GM18508 (cell line): ENCODE measurements at regions not wholly inside any gene's neighbourhood (a gene's known extent, or its start where the extent isn't known, plus 50 kb on each side); places are given as distances from the start of the nearest gene placed in this dataset.

Experiments used
- ATAC-seq: cut with Tn5 transposase; IDR thresholded peaks from one replicate; pipeline ENCODE4 v1.9.1; 2021; ENCODE audit warnings: moderate number of reproducible peaks; ENCODE audit not compliant: insufficient read depth, unreplicated experiment

DNA sequence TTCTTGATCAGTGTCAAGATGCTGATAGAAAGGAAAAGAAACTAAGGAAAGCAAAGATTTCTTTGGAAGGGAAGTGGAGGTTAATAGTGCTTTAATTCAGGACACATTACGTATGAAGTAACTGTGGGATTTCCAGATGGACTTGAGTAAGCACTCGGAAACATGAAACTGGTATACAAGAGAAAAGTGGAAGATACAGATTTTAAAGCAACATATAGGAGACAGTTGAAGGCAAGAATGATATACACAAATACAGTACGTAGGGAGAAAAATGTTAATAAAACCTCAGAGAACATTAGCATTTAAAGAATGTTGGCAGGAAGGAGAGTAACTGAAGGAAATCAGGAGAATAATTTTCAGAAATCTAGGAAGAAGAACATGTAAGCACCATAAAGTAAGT, 730.9 kb upstream of the ADGRL2 start:
- no peak for ATAC-seq

DNA sequence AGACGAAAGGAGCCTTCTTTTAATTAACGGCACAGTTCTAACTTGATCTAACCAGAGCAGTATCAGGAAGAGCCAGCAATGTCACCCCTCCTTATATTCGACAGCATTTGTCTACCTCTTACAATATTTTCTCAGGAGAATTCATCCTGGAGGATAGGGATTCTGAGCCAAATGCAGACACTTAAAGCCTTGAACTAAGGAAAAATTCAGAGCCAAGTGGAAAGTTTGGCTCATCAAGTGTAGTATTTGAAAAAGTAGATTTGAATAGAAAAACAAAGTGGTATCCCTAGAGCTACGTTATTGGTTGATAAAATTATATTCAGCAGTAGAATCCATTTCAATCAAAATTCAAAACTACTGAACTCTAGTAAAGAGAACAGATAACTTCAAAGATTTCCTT, 732.0 kb upstream of the ADGRL2 start:
- ATAC-seq = no peak

DNA sequence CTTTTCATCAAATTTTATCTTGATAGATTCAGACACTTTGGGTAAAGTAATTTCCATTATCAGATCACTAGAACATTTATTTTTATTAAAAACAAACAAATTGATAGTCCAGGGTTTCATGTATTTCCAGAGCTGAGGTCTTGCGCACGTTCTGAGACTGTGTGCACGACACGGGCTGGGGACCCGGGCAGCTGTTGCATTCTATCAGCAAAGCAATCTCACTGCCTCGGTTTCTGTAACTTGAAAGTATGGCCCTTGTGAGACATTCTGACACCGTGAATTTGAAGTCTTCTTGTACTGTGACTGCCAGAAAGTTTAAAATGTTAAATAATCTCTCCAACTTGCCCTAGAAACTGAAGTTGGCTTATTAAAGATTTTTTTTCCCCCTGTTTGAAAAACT, 746.9 kb upstream of the ADGRL2 start:
- no peak for ATAC-seq

DNA sequence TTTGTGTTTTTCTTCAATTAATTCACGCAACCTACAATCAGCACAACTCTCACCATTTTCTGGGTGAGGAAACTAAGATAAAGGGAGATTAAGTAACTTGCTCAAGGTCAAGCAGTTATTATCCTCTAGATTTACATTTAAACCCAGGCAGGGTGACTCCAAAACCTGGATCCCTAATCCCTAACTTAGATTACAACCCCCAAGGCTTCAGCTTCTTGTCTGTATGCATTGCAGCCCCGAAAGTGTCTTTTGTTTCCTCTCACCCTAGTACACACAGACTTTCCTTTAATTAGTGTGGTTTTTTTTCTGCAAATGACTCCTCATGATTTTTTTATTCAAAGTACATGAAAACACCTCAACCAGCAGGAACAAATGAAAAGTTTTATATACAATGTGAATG, 748.6 kb upstream of the ADGRL2 start:
- no peak for ATAC-seq

DNA sequence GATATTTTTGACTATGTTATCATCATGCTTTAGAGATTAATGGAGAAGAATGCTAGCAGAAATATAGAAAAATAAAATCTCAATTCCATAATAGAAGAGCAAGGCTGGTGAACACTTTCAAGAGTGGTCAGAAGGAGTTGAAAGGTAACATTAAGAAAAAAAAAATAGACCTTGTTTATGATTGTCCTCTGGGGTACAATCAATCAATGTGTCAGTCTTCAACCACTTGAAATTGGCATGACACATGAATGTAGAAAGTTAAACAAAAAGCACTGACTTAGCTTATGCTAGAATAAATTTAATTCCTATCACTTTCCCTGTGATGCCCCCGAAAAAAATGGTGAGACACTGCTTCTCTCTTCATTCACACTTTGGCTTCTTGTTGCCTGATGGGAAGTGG, 750.3 kb upstream of the ADGRL2 start:
- ATAC-seq = no peak

DNA sequence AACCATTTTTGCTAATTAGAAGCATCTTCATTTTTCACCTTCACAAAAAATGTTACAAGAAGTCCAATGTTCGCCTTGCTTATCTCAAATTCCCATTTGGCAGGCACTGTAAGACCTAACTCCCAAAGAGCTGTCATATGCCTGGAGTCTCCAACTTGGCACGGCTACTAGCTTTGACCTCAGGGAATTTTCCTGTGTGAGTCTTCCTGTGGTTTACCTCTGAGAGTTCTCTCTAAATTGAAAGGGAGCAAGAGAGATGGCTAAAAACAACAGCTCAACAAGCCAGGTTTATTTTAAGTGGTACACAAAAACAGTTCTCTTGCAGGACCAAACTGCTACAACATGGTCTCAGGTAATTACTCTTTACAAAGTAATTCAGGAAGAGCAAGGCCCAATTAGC, 756.0 kb upstream of the ADGRL2 start:
- ATAC-seq = no peak

DNA sequence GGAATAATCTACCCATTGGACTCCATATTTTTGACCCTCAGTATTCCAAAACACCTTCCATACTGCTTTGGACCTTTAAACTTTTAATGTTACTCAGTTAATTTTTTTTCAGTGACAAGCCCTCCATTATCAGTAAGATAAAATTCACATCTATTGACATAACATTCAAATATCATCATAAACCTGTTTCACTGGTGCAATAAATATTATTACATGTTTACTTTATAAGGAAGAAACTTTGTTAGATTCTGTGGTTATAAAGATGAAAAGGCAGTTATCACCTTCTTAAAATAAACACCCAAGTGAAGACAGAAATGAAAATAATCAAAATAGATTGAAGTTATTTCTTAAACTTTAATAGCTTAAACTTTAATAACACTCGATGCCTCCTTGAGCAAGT, 758.5 kb upstream of the ADGRL2 start:
- ATAC-seq = no peak

DNA sequence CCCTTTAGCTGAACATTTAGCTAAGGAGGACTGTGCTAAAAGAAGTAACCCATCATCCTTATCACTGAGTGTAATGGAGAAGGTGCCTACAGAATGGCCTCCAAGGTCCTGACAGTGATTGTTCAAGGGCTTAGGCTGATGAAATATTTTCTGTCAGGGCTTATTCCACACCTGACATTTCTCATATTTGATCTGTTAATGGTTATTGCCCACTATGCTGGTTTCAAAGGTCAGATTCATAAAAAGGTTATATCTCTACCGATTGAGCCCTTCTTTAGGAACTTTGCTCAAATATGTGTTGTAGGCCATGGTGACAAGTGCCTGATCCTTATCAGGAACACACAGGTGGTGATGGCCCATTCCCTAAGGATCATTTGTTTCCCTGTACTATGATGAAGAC, 766.4 kb upstream of the ADGRL2 start:
- ATAC-seq = no peak

DNA sequence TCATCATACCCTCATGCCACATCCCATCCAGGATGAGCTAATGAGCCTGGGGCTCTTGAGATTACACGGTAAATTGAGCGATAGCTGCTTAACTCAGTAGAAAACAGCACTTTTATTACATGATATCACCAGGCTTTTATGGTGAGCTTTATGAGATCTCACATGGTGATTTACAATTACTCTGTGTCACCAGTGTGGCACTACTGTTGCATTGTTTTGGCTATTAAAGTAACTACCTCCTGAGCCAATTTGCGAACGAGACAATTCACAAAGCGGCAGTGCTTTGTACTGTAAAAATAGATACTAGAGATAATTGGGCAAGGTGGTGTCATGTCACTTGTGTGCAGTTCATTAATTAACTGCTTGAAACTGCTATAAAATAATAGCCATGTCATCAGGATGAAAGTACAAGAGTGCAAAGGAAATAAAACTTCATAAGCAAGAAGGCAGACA, 767.7 kb upstream of the ADGRL2 start:
- no peak for ATAC-seq

DNA sequence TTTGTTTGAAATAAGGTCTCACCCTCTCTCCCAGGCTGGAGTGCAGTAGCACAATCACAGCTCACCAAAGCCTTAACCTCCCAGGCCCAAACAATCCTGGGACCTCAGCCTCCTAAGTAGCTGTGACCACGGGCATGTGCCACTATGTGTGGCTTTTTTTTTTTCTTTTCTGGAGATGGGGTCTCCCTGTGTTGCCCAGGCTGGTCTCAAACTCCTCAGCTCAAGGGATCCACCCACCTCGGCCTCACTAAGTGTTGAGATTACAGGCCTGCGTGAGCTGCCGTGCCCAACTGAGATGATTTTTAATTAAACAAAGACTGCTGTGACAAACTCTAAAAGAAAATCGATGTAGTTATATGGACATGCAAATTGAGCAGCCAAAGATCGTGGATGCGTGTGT, 768.4 kb upstream of the ADGRL2 start:
- no peak for ATAC-seq

DNA sequence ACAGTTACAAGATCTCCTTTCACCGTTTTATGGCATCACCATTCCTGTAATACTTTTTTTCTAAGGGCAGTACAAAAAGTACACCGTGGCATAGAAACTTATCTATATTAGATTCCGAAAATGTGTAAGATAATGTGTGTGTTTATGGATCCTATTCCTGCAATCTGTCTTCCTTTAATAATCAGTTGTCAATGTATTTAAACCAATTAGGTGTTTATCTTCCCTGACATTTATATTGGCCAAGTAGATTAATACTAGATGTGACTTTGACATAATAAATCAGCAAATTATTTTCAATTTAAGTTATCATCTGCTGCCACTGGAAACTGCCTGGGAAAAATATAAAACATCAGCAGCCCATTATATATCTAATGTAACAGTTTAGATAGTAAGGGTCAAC, 770.3 kb upstream of the ADGRL2 start:
- no peak for ATAC-seq

DNA sequence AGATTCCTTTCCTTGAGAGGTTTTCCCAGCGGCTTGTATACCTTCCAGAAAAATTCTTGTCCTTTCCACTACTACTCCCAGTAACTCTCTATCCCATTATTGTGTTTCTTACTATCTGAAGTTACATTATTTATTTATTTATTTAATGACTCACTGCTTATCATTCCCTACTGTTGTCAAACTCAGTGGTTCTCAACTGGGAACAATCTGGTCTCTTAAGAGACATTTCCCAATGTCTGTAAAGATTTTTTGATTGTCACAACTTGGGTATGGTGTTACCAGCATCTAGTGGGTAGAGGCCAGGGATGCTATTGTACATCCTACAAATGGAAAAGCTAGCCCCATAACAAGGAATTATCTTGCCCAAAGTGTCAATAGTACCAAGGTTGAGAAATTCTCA, 771.5 kb upstream of the ADGRL2 start:
- ATAC-seq = no peak

DNA sequence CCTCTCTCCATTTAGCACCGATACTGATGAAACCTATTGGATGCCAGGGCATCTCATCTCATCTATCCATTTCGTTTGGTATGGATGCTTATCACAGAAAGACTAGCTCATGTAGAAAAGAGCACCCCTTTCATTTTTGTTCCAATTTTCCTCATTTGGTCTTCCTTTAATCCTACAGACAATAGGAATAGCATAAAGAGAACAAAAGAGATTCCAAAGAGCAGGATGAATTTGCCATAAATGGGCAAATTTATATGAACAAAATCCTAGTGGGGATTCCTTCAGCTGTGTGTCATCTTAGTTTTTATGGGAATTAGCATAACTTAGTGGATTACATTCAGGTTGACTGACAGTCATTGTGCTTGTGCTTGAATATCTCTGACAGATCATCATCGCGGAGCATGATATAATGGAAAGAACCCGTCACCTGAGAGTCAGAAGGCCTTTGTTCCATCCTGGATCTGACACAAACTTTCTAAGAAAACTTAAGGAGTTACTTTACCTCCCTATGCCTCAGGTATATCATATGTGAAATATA, 777.5 kb upstream of the ADGRL2 start:
- ATAC-seq = no peak

DNA sequence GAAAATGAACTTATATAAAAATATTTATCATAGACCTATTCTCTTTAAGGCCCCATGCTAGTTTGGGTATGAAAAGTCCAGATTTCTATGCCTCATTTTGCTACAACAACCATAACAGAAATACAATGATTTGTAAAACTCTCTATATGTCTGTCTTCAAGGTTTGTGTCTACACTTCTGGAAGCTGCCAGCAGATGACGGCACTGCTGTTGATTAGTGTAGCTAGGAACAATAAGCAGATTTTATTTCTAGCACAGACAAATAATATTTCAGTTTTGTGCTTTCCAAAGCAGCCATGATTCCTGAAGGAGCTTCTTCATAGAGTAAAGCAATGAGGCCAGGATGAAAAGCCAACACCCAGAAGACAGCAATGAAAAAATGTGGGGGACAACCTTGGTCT, 779.6 kb upstream of the ADGRL2 start:
- ATAC-seq = no peak

DNA sequence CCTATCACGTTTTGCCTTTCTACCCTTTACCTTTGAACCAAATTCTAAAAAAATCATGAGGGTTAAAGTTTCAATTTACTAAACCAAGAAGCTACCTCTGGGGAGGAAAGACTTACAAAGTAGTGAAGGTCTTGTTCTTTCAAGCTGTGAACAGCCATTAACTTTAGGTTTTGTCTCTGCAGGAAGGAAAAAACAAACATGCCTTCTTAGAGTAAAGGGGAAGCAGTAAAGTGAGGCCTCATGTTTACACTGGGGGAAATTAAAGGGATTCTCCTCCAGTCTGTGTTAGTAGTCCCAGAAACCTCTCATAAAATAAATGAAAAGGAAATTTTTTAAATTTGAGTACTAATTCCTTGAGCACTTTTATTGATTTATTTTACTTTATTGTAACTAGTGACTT, 780.2 kb upstream of the ADGRL2 start:
- no peak for ATAC-seq

DNA sequence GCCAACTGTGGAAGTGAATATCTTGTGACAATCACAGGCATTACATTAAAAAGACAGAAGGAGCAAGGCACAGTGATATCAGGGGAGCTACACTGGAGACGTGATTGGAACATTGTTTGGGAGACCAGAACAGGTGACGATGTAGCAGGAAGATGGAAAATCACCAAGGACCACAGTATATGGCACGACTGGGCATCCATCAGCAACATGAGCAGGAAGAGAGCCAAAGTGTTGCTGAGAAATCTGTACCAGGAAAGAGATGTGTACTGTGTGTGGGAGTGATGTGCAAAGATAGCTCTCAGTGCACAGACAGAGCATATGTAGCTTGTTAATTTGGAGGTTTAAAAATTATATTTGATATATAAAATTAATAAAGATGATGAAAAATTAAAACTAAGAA, 790.6 kb upstream of the ADGRL2 start:
- ATAC-seq = no peak

DNA sequence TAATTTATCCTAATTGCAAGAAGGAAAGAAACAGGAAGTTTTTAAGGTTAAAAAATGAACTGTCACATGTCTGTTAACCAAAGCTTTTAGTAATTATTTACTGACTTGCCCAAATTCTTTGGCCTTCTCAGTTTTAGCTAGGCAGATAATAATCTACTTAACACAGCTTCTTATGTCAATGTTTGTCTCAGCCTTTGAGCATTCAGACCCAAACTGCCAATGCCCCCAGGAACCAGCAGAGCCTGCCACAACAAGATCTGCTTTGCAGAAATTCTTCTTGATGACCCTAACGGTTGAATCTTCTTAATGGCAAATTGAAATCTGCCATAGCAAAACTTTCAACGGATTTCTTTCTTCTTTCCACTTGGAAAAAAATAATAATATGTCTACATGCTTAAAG, 792.4 kb upstream of the ADGRL2 start:
- no peak for ATAC-seq

DNA sequence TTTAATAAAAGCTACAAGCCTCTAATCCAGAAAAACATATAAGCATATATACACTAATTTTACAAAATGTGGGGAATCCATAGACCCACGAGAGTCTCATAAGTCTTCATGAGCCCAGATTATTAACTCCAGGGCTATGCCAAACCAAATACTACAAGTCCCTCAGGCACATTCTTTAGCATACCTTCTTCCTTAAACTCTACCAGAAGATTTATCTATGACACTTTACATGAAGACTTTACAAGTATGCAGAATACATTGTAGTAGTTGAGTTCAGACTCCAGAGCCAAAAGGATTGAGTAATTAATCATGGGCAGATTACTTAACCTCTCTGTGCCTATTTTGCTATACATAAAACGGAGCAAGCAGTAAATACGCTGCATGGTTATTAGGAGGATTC, 793.7 kb upstream of the ADGRL2 start:
- no peak for ATAC-seq

DNA sequence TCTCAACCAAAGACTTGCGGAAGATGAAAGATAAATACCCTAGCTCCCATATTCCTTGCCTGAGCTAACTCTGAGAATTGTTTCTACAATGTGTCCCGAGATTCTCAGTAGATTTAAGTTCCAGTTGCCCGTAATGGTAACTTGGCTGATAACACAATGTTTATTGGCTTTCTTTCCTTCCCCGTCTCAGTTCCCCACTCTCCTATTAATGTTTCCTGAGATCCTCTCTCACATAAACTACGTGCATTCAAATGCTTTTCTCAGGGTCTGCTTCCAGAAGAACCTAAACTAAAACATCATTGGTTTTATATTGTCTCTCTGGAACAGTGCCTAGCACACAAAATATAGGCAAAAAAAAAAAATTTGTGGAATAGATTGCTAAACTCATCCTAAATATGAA, 794.2 kb upstream of the ADGRL2 start:
- ATAC-seq = no peak

DNA sequence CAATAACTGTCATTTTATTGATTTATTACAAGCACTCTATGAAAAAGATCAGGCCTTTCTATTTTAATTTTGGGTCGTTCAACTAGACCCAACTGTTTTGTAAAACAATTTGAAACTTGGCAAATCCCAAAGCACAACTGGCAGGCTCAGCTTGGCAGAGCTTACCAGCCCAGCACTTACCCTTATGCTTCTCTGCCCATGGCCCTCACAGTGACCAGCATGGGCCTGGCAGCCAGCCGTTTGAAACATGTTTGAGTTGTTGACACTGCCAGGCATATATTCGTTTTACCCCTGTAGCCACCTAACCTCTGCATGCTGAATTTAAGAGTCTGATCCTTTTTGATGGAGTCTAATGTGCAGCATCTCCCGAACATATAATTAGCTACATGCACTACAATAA, 796.7 kb upstream of the ADGRL2 start:
- ATAC-seq = no peak

DNA sequence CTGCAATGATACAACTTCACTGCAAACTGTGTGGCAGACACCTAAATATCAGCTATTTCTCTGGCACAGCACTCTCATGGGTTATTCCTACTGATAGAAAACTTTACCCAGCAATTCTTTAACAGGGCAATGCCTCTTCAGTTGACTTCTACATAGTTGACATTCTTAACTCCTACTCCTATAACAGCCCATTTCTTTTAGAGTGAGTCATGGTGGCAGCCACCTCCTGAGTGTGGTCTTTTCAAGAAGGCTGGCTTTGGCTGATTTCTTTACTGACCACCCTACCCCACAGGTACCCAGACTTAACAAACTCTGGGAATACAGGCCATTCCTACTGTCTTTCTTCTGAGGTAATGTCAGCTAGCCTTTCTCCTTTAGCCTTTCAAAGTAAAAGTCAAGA, 805.8 kb upstream of the ADGRL2 start:
- no peak for ATAC-seq

DNA sequence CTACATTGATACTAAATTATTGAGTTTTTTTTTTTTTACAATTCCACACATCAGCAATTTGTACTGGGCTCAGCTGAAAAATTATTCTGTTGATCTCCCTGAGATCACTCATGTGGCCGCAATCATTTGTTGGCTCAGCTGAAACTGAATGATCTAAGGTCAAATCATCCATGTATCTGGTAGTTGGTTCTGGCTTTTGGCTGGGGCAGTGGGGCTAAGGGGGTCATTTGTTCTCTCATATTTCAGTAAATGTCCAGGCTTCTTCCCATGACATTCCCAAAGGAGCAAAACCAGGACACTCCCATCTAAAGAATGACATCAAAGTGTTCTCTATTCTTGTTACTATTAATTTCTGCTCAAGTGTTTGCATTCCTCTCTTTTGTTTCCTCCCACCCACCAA, 806.7 kb upstream of the ADGRL2 start:
- no peak for ATAC-seq
